ENCODE measurements at regions not wholly inside any gene's neighbourhood (a gene's known extent, or its start where the extent isn't known, plus 50 kb on each side); places are given as distances from the start of the nearest gene placed in this dataset.
"Not testable (repeated sequence)": the region's sequence is repeated elsewhere in the genome, so short reads cannot be mapped to it uniquely, and the experiment has no call there.

GRCh38 chr2:223494496-223494895 is 107.7 kb downstream of the SCG2 start:
- Mint-ChIP-seq H3K27ac (no peak overlapping the region), H3K27me3 (ENCODE audit: insufficient read depth, low read depth) (no peaks in the 10 kb centered on the region), H3K9me3 (peaks cover 11% of the 10 kb centered on the region), H3K4me3 (no peak overlapping the region), H3K36me3 (no peaks in the 10 kb centered on the region), H3K4me1 (no peaks in the 10 kb centered on the region)
- H3K9ac ChIP-seq = no peak overlapping the region
- H3K9me3 ChIP-seq (ENCODE audit: low read depth) = no peaks in the 10 kb centered on the region
- H3F3A ChIP-seq (ENCODE audit: low read depth) = no peaks in the 10 kb centered on the region
- H3K27ac ChIP-seq = no peak overlapping the region
- H4K20me1 ChIP-seq (ENCODE audit: low read depth) = no peaks in the 10 kb centered on the region
- no peak overlapping the region for H3K4me2 ChIP-seq
- H2AFZ ChIP-seq (replicated peaks) = no peak overlapping the region
- H3K27me3 ChIP-seq = no peaks in the 10 kb centered on the region
- H3K79me2 ChIP-seq (ENCODE audit: low read depth) = no peaks in the 10 kb centered on the region
- no peaks in the 10 kb centered on the region for H3K36me3 ChIP-seq
- no peak overlapping the region for H3K4me3 ChIP-seq
- TF ChIP-seq EZH2 (IDR thresholded peaks at IDR 0.05) = no peak
- no peak for TF ChIP-seq CTCF (IDR thresholded peaks at IDR 0.05)
- no peak for TF ChIP-seq EZH2phosphoT487 (IDR thresholded peaks at IDR 0.05)
- DNase-seq (ENCODE audit: low spot score) = no peak
- H3K4me1 ChIP-seq = no peaks in the 10 kb centered on the region

- no peak overlapping the region for H3K27ac ChIP-seq
- no peaks in the 10 kb centered on the region for H3F3A ChIP-seq (ENCODE audit: low read depth)
- no peaks in the 10 kb centered on the region for H3K4me1 ChIP-seq
- Mint-ChIP-seq H3K27ac (no peak overlapping the region), H3K9me3 (peaks cover 10% of the 10 kb centered on the region), H3K4me3 (no peak overlapping the region), H3K4me1 (no peaks in the 10 kb centered on the region), H3K27me3 (ENCODE audit: insufficient read depth, low read depth) (no peaks in the 10 kb centered on the region), H3K36me3 (no peaks in the 10 kb centered on the region)
- no peak overlapping the region for H3K4me3 ChIP-seq
- TF ChIP-seq CTCF (IDR thresholded peaks at IDR 0.05) = no peak
- no peak for TF ChIP-seq EZH2 (IDR thresholded peaks at IDR 0.05)
- TF ChIP-seq EZH2phosphoT487 (IDR thresholded peaks at IDR 0.05) = no peak
- no peak overlapping the region for H3K4me2 ChIP-seq
- no peak for DNase-seq (ENCODE audit: low spot score)
- H3K36me3 ChIP-seq = no peaks in the 10 kb centered on the region
- H3K9ac ChIP-seq = no peak overlapping the region
- no peak overlapping the region for H2AFZ ChIP-seq (replicated peaks)
- no peaks in the 10 kb centered on the region for H4K20me1 ChIP-seq (ENCODE audit: low read depth)
- H3K9me3 ChIP-seq (ENCODE audit: low read depth) = no peaks in the 10 kb centered on the region
- no peaks in the 10 kb centered on the region for H3K27me3 ChIP-seq
- H3K79me2 ChIP-seq (ENCODE audit: low read depth) = no peaks in the 10 kb centered on the region
These were observed 107.2 kb downstream of the SCG2 start for GRCh38 chr2:223494942-223495341.

- not testable (repeated sequence) for H3K4me3 ChIP-seq; H3F3A ChIP-seq (ENCODE audit: low read depth); H3K9me3 Mint-ChIP-seq; H3K27me3 ChIP-seq; H3K9ac ChIP-seq; H3K79me2 ChIP-seq (ENCODE audit: low read depth); H3K27ac ChIP-seq; H3K27ac Mint-ChIP-seq; H3K27me3 Mint-ChIP-seq (ENCODE audit: insufficient read depth, low read depth); H4K20me1 ChIP-seq (ENCODE audit: low read depth); H2AFZ ChIP-seq (replicated peaks); H3K4me2 ChIP-seq; H3K4me3 Mint-ChIP-seq; DNase-seq (ENCODE audit: low spot score); H3K36me3 ChIP-seq; H3K4me1 Mint-ChIP-seq; H3K9me3 ChIP-seq (ENCODE audit: low read depth); H3K4me1 ChIP-seq; H3K36me3 Mint-ChIP-seq
These were observed 105.3 kb downstream of the SCG2 start for GRCh38 chr2:223496853-223497252.

- no peaks in the 10 kb centered on the region for H3K27me3 Mint-ChIP-seq (ENCODE audit: insufficient read depth, low read depth)
- Histone ChIP-seq H2AFZ (replicated peaks) (no peak overlapping the region), H3K9me3 (ENCODE audit: low read depth) (no peaks in the 10 kb centered on the region), H3K4me1 (no peaks in the 10 kb centered on the region), H3K9ac (no peak overlapping the region), H3K4me3 (no peak overlapping the region), H3F3A (ENCODE audit: low read depth) (no peaks in the 10 kb centered on the region), H3K4me2 (no peak overlapping the region), H4K20me1 (ENCODE audit: low read depth) (no peaks in the 10 kb centered on the region), H3K36me3 (no peaks in the 10 kb centered on the region), H3K27me3 (no peaks in the 10 kb centered on the region), H3K79me2 (ENCODE audit: low read depth) (no peaks in the 10 kb centered on the region), H3K27ac (no peak overlapping the region)
- no peak overlapping the region for H3K4me3 Mint-ChIP-seq
- no peaks in the 10 kb centered on the region for H3K4me1 Mint-ChIP-seq
- peaks cover 2% of the 10 kb centered on the region for H3K9me3 Mint-ChIP-seq
- no peak overlapping the region for H3K27ac Mint-ChIP-seq
- TF ChIP-seq EZH2 (IDR thresholded peaks at IDR 0.05) = no peak
- no peak for TF ChIP-seq EZH2phosphoT487 (IDR thresholded peaks at IDR 0.05)
- no peak for TF ChIP-seq CTCF (IDR thresholded peaks at IDR 0.05)
- H3K36me3 Mint-ChIP-seq = no peaks in the 10 kb centered on the region
- DNase-seq (ENCODE audit: low spot score) = no peak
These were observed 101.5 kb downstream of the SCG2 start for GRCh38 chr2:223500709-223501108.

Data from neural progenitor cell (in vitro differentiated cells).